HL-60 (cell line): ENCODE measurements at regions not wholly inside any gene's neighbourhood (a gene's known extent, or its start where the extent isn't known, plus 50 kb on each side); places are given as distances from the start of the nearest gene placed in this dataset.

Source experiments
- GABPA ChIP-seq: IDR thresholded peaks from 2 replicates; pipeline ENCODE4 v1.6.1; 2012; ENCODE audit warnings: low read depth
- POLR2AphosphoS5 ChIP-seq: IDR thresholded peaks from 2 replicates; pipeline ENCODE4 v1.6.1; 2012; ENCODE audit warnings: low read depth
- TF ChIP-seq, protein P1 (sequence below): IDR thresholded peaks from one replicate; pipeline ENCODE4 v1.5.1; 2011; ENCODE audit warnings: low read length, control low read depth, inconsistent platforms; ENCODE audit not compliant: insufficient read depth
- TF ChIP-seq, protein P2 (sequence below): IDR thresholded peaks from 2 replicates; pipeline ENCODE4 v1.6.1; 2012; ENCODE audit warnings: low read depth; ENCODE audit not compliant: insufficient replicate concordance

DNA sequence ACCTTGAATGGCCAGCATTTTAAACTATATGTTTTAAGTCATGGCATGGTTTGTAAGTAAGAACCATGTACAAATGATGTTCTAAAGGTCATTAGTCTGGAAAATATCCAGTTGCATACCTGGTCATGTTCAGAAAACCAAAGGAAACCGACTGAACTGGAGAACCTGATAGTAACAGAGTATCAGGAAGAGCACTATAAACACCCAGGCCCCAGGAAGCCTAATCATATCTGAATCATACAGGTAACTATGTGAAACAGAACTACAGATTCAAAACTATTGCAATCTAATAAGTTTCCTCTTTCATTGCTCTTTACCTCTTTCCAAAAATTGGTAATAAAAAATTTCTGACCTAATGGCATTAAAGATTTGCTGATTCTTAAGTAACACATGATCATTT lies 500.3 kb downstream of the ARHGEF28 start:
- TF ChIP-seq, protein P1, sequence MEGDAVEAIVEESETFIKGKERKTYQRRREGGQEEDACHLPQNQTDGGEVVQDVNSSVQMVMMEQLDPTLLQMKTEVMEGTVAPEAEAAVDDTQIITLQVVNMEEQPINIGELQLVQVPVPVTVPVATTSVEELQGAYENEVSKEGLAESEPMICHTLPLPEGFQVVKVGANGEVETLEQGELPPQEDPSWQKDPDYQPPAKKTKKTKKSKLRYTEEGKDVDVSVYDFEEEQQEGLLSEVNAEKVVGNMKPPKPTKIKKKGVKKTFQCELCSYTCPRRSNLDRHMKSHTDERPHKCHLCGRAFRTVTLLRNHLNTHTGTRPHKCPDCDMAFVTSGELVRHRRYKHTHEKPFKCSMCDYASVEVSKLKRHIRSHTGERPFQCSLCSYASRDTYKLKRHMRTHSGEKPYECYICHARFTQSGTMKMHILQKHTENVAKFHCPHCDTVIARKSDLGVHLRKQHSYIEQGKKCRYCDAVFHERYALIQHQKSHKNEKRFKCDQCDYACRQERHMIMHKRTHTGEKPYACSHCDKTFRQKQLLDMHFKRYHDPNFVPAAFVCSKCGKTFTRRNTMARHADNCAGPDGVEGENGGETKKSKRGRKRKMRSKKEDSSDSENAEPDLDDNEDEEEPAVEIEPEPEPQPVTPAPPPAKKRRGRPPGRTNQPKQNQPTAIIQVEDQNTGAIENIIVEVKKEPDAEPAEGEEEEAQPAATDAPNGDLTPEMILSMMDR = no peak
- TF ChIP-seq, protein P2, sequence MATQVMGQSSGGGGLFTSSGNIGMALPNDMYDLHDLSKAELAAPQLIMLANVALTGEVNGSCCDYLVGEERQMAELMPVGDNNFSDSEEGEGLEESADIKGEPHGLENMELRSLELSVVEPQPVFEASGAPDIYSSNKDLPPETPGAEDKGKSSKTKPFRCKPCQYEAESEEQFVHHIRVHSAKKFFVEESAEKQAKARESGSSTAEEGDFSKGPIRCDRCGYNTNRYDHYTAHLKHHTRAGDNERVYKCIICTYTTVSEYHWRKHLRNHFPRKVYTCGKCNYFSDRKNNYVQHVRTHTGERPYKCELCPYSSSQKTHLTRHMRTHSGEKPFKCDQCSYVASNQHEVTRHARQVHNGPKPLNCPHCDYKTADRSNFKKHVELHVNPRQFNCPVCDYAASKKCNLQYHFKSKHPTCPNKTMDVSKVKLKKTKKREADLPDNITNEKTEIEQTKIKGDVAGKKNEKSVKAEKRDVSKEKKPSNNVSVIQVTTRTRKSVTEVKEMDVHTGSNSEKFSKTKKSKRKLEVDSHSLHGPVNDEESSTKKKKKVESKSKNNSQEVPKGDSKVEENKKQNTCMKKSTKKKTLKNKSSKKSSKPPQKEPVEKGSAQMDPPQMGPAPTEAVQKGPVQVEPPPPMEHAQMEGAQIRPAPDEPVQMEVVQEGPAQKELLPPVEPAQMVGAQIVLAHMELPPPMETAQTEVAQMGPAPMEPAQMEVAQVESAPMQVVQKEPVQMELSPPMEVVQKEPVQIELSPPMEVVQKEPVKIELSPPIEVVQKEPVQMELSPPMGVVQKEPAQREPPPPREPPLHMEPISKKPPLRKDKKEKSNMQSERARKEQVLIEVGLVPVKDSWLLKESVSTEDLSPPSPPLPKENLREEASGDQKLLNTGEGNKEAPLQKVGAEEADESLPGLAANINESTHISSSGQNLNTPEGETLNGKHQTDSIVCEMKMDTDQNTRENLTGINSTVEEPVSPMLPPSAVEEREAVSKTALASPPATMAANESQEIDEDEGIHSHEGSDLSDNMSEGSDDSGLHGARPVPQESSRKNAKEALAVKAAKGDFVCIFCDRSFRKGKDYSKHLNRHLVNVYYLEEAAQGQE = no peak
- no peak for TF ChIP-seq POLR2AphosphoS5
- TF ChIP-seq GABPA = no peak
